Suprapubic skin (tissue), 3 donors: ENCODE measurements at regions not wholly inside any gene's neighbourhood (a gene's known extent, or its start where the extent isn't known, plus 50 kb on each side); places are given as distances from the start of the nearest gene placed in this dataset.

Experiments used
- CTCF ChIP-seq, 2 donors: fragments of 200-600 bp in 1 of 2; fragments of 450-650 bp in 1 of 2; sonication (generic) in 1 of 2; IDR thresholded peaks; one replicate each; pipeline ENCODE4 v1.5.1; 2016 to 2019; ENCODE audit warnings: antibody characterized with exemption in 2 of 2, mild to moderate bottlenecking in 1 of 2, moderate library complexity in 1 of 2
- POLR2A ChIP-seq, 2 donors: fragments of 450-650 bp; IDR thresholded peaks; one replicate each; pipeline ENCODE4 v1.6.1; 2017; ENCODE audit warnings: antibody characterized with exemption in 2 of 2, mild to moderate bottlenecking in 2 of 2, moderate library complexity in 2 of 2

GRCh38 chr17:27396941-27397340 lies 59.3 kb upstream of the KSR1 start:
- TF ChIP-seq POLR2A (IDR thresholded peaks at IDR 0.05) = no peak
- TF ChIP-seq CTCF (IDR thresholded peaks at IDR 0.05) = no peak
